SK-N-MC (cell line): ENCODE measurements at regions not wholly inside any gene's neighbourhood (a gene's known extent, or its start where the extent isn't known, plus 50 kb on each side); places are given as distances from the start of the nearest gene placed in this dataset.
A peak's percentile ranks its signal among the peaks of the same experiment; 100 is the strongest.

Experiments used
- DNase-seq: peaks from one replicate; pipeline ENCODE4 v3.0.0-alpha.2; 2011; ENCODE audit warnings: low read depth, low spot score
- H3K27ac ChIP-seq: fragments of 200-600 bp; sonication (generic); 2 replicates; pipeline ENCODE4 v1.5.1; 2016; ENCODE audit warnings: mixed run types
- H3K36me3 ChIP-seq: fragments of 200-600 bp; sonication (generic); 2 replicates; pipeline ENCODE4 v1.6.1; 2017; ENCODE audit warnings: antibody characterized with exemption, low read length, mixed read lengths; ENCODE audit not compliant: insufficient read depth
- H3K4me3 ChIP-seq: fragments of 200-600 bp; sonication (generic); 2 replicates; pipeline ENCODE4 v1.5.1; 2016
- H3K9ac ChIP-seq: fragments of 200-600 bp; sonication (generic); 2 replicates; pipeline ENCODE4 v1.8.0; 2017; ENCODE audit warnings: mixed run types, mixed read lengths; ENCODE audit not compliant: insufficient read length
- H3K9me3 ChIP-seq: fragments of 200-600 bp; sonication (generic); 2 replicates; pipeline ENCODE4 v1.6.1; 2017; ENCODE audit warnings: low read depth, mild to moderate bottlenecking, antibody characterized with exemption, low read length, moderate library complexity, mixed read lengths
- EZH2 ChIP-seq: fragments of 200-600 bp; sonication (generic); IDR thresholded peaks from one replicate; pipeline ENCODE4 v1.6.1; 2017; ENCODE audit warnings: antibody characterized with exemption
- FOXP2 ChIP-seq: optimal IDR thresholded peaks from 2 replicates; pipeline ENCODE3; 2011; ENCODE audit warnings: mild to moderate bottlenecking, moderate library complexity; ENCODE audit not compliant: insufficient read depth; ENCODE audit errors: extremely low read length, control extremely low read depth
- POLR2AphosphoS5 ChIP-seq: IDR thresholded peaks from 2 replicates; pipeline ENCODE4 v1.6.1; 2012; ENCODE audit warnings: mild to moderate bottlenecking, low read depth, low read length, borderline replicate concordance

- no peaks in the 10 kb centered on the region for H3K36me3 ChIP-seq
- no peak overlapping the region for H3K27ac ChIP-seq
- no peak overlapping the region for H3K4me3 ChIP-seq
- DNase-seq: no peak
- no peak overlapping the region for H3K9ac ChIP-seq
- no peaks in the 10 kb centered on the region for H3K9me3 ChIP-seq
- no peak for TF ChIP-seq EZH2
- no peak for TF ChIP-seq FOXP2
- TF ChIP-seq POLR2AphosphoS5: no peak
Measured at GRCh38 chr3:163877805-163878204, 1200.5 kb downstream of the SI start.

GRCh38 chr3:163863146-163863545, 1215.2 kb downstream of the SI start:
- no peak for TF ChIP-seq EZH2
- no peak for TF ChIP-seq POLR2AphosphoS5
- TF ChIP-seq FOXP2: no peak
- no peak overlapping the region for H3K27ac ChIP-seq
- no peak overlapping the region for H3K4me3 ChIP-seq
- H3K36me3 ChIP-seq: no peaks in the 10 kb centered on the region
- DNase-seq: no peak
- no peak overlapping the region for H3K9ac ChIP-seq
- no peaks in the 10 kb centered on the region for H3K9me3 ChIP-seq

GRCh38 chr3:163852233-163852632, 1226.1 kb downstream of the SI start:
- H3K9ac ChIP-seq: no peak overlapping the region
- no peaks in the 10 kb centered on the region for H3K9me3 ChIP-seq
- no peak overlapping the region for H3K27ac ChIP-seq
- H3K4me3 ChIP-seq: no peak overlapping the region
- no peaks in the 10 kb centered on the region for H3K36me3 ChIP-seq
- no peak for TF ChIP-seq EZH2
- TF ChIP-seq POLR2AphosphoS5: no peak
- TF ChIP-seq FOXP2: no peak
- no peak for DNase-seq

GRCh38 chr3:163838769-163839168, 1239.5 kb downstream of the SI start:
- Histone ChIP-seq H3K36me3 (no peaks in the 10 kb centered on the region), H3K4me3 (no peak overlapping the region), H3K9ac (no peak overlapping the region), H3K27ac (no peak overlapping the region), H3K9me3 (no peaks in the 10 kb centered on the region)
- no peak for TF ChIP-seq FOXP2
- TF ChIP-seq POLR2AphosphoS5: no peak
- no peak for DNase-seq

- TF ChIP-seq EZH2 (no peak), POLR2AphosphoS5 (no peak), FOXP2 (no peak)
- no peak overlapping the region for H3K9ac ChIP-seq
- H3K9me3 ChIP-seq: no peaks in the 10 kb centered on the region
- no peak for DNase-seq
- no peak overlapping the region for H3K27ac ChIP-seq
- H3K4me3 ChIP-seq: no peak overlapping the region
- H3K36me3 ChIP-seq: no peaks in the 10 kb centered on the region
Measured at GRCh38 chr3:163832547-163832946, 1245.7 kb downstream of the SI start.

- Histone ChIP-seq H3K9ac (no peak overlapping the region), H3K4me3 (no peak overlapping the region), H3K9me3 (peaks cover 18% of the 10 kb centered on the region; the same call in 1 of the 2 replicates), H3K36me3 (no peaks in the 10 kb centered on the region), H3K27ac (no peak overlapping the region)
- TF ChIP-seq POLR2AphosphoS5 (no peak), EZH2 (no peak), FOXP2 (no peak)
- DNase-seq: no peak
Measured at GRCh38 chr3:163821841-163822240, 1256.5 kb downstream of the SI start.

- no peak overlapping the region for H3K4me3 ChIP-seq
- no peak overlapping the region for H3K9ac ChIP-seq
- peaks cover 5% of the 10 kb centered on the region; the same call in 1 of the 2 replicates for H3K36me3 ChIP-seq
- no peak for TF ChIP-seq EZH2
- no peak for TF ChIP-seq FOXP2
- TF ChIP-seq POLR2AphosphoS5: no peak
- no peak for DNase-seq
- H3K9me3 ChIP-seq: peaks cover 30% of the 10 kb centered on the region; the same call in 1 of the 2 replicates
- H3K27ac ChIP-seq: no peak overlapping the region
Measured at GRCh38 chr3:163817015-163817414, 1261.3 kb downstream of the SI start.

GRCh38 chr3:163813935-163814334, 1264.4 kb downstream of the SI start:
- DNase-seq: no peak
- Histone ChIP-seq H3K36me3 (peaks cover 5% of the 10 kb centered on the region; the same call in 1 of the 2 replicates), H3K9ac (no peak overlapping the region), H3K4me3 (no peak overlapping the region), H3K27ac (peak overlapping the region; percentile 97; the same call in 1 of the 2 replicates), H3K9me3 (peaks cover 22% of the 10 kb centered on the region; the same call in 1 of the 2 replicates)
- TF ChIP-seq EZH2 (no peak), POLR2AphosphoS5 (no peak), FOXP2 (no peak)

GRCh38 chr3:163812006-163812405, 1266.3 kb downstream of the SI start:
- Histone ChIP-seq H3K9me3 (peaks cover 14% of the 10 kb centered on the region; the same call in 1 of the 2 replicates), H3K36me3 (peaks cover 5% of the 10 kb centered on the region; the same call in 1 of the 2 replicates), H3K4me3 (peak overlapping the region; percentile 50), H3K9ac (peak overlapping the region; percentile 29), H3K27ac (peak overlapping the region; percentile 97)
- no peak for TF ChIP-seq EZH2
- TF ChIP-seq POLR2AphosphoS5: peak; percentile 26; the same call in 1 of the 2 replicates
- DNase-seq: peak; percentile 93
